ENCODE measurements at regions not wholly inside any gene's neighbourhood (a gene's known extent, or its start where the extent isn't known, plus 50 kb on each side); places are given as distances from the start of the nearest gene placed in this dataset.

DNA sequence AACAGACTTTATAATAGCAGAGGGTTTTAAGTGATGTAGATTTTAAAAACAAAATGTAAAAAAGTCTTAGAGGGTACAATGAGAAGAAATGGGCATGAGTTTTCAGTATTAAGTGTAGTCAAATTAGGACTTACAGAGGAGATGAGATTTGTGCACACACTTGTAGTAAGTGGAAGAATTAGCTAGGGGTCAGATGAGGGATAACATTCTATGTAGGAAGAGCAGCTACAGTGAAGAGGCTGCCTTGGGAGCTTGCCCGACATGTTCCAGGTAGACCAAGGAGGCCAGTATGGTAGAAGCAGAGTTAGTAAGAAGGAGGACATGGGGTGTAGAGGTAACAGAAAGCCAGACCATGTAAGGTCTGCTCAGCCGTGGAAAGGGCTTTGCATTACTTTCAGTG is 189.2 kb upstream of the DSEL start:
- ChIA-PET POLR2A (ENCODE audit: low non-redundant PET) (no interaction called here), CTCF (no interaction called here)
- TF ChIP-seq, protein P1, sequence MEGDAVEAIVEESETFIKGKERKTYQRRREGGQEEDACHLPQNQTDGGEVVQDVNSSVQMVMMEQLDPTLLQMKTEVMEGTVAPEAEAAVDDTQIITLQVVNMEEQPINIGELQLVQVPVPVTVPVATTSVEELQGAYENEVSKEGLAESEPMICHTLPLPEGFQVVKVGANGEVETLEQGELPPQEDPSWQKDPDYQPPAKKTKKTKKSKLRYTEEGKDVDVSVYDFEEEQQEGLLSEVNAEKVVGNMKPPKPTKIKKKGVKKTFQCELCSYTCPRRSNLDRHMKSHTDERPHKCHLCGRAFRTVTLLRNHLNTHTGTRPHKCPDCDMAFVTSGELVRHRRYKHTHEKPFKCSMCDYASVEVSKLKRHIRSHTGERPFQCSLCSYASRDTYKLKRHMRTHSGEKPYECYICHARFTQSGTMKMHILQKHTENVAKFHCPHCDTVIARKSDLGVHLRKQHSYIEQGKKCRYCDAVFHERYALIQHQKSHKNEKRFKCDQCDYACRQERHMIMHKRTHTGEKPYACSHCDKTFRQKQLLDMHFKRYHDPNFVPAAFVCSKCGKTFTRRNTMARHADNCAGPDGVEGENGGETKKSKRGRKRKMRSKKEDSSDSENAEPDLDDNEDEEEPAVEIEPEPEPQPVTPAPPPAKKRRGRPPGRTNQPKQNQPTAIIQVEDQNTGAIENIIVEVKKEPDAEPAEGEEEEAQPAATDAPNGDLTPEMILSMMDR (conservative IDR thresholded peaks at IDR 0.05; ENCODE audit: low read depth) = no peak
- no peak overlapping the region for H3K27ac ChIP-seq
- DNase-seq (ENCODE audit: low spot score) = no peak

DNA sequence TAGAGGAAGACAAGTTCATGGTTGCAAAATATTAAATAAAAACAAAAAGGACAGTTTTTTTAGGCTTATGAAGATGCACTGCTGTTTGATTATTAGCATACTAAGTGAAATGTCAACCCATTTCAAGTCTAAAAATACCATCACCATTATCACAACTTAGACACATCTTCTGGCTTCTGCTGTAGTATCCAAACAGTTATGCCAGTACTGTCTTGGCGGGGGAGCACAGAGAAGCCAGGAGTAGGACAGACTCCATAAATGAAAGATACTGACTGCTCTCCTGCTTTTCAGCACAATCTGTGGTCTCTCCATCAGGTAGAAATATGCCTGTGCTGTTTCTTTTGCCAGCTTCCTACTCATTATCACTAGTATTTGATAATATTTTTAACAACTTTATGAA is 179.2 kb upstream of the DSEL start:
- no peak for DNase-seq (ENCODE audit: low spot score)
- TF ChIP-seq, protein P1 (conservative IDR thresholded peaks at IDR 0.05; ENCODE audit: low read depth) = no peak
- no peak overlapping the region for H3K27ac ChIP-seq
- ChIA-PET CTCF (no interaction called here), POLR2A (ENCODE audit: low non-redundant PET) (no interaction called here)

DNA sequence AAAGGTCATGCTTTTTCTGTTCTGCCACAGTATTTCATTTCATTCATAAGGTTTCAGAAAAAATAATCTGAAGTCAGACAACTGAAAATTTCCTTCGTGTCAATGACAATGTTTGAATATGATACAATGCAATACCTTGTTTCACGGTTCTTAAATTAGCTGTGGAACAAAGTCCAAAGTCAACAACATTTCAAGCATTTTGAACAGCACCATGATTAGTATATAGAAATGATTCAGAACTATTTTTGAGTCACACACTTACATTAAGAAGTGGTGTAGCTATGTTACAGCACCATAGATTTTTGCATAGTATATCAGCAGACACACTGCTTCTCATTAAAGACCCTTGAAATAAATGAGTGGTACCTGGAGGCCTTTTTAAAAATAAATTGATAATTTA is 178.3 kb upstream of the DSEL start:
- TF ChIP-seq, protein P1 (conservative IDR thresholded peaks at IDR 0.05; ENCODE audit: low read depth) = no peak
- CTCF ChIA-PET = no interaction called here

DNA sequence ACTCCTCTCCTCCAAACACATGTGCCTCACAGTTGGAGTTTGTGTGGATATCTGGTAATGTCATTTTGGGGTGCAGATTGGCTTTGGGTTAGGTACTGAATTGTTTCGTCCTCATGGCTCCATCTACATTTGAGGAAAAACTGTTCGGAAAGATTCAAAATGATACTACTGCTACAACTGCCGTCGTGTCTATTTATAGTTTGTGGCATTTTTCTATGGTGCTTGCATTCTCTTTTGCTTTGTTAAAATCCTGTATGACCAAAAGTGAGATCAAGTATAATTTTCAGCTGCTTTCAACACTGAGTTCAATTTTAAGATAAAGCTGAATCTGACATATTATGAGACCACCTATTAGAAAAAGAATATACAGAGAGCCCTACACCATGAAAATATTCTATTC is 176.3 kb upstream of the DSEL start:
- POLR2A ChIA-PET (ENCODE audit: low non-redundant PET) = no interaction called here
- CTCF ChIA-PET = no interaction called here
- H3K27ac ChIP-seq = no peak overlapping the region
- TF ChIP-seq, protein P1 (conservative IDR thresholded peaks at IDR 0.05; ENCODE audit: low read depth) = no peak
- no peak for DNase-seq (ENCODE audit: low spot score)

More for the DNA sequence above, 178.3 kb upstream of the DSEL start:
- POLR2A ChIA-PET (ENCODE audit: low non-redundant PET) = no interaction called here
- no peak for DNase-seq (ENCODE audit: low spot score)
- H3K27ac ChIP-seq = no peak overlapping the region

DNA sequence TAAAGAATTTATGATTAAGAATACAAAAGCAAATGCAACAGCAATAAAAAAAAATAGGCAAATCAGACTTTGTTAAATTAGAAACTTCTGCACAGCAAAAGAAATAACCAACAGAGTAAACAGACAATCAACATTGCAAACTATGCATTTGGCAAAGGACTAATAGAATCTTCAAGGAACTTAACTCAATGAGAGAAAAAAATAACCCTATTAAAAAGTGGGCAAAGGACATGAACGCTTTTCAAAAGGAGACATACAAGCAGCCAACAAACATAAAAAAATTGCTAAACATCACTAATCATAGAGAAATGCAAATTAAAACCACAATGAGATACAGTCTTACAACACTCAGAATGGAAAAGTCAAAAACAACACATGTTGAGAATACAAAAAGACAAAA is 166.0 kb upstream of the DSEL start:
- no peak overlapping the region for H3K27ac ChIP-seq
- POLR2A ChIA-PET (ENCODE audit: low non-redundant PET) = no interaction called here
- TF ChIP-seq, protein P1 (conservative IDR thresholded peaks at IDR 0.05; ENCODE audit: low read depth) = no peak
- CTCF ChIA-PET = no interaction called here
- no peak for DNase-seq (ENCODE audit: low spot score)

DNA sequence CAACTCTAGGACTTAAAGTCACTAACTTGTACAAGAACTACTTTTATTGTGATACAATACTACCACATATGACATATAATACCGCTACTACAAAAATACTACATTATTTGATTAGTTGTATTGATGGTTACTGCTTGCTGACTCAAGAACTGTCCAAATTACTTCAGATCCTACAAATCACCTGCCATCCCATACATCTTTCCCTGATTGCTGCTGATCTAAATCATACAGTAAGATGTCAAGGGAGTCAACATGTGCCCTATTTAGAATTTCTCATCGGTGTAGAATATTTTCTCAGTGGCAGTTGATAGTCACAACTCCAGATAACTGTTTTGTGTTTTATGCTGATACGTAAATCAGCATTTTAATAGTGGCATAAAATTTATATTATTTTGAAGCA is 161.0 kb upstream of the DSEL start:
- ChIA-PET POLR2A (ENCODE audit: low non-redundant PET) (no interaction called here), CTCF (no interaction called here)
- H3K27ac ChIP-seq = no peak overlapping the region
- DNase-seq (ENCODE audit: low spot score) = no peak
- TF ChIP-seq, protein P1 (conservative IDR thresholded peaks at IDR 0.05; ENCODE audit: low read depth) = no peak

DNA sequence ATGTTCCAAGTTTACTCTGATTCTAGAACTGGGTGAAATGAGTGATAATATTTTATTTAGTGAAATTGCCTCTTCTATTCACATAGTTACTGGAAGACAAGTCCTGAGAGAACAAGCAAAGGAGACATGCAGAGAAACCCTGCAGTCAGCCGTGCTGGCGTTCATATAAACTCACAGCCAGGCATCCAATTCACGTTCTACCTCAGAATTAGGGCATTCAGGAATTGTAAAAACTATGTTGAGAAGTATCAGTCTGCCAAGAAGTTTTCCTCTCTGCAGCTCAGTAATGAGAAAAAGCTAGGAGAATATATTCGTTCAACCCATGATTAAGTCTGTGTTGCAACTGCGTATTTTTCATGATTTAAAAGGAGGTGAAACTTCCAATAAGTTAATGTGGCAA is 156.2 kb upstream of the DSEL start:
- TF ChIP-seq, protein P1 (conservative IDR thresholded peaks at IDR 0.05; ENCODE audit: low read depth) = no peak
- ChIA-PET CTCF (no interaction called here), POLR2A (ENCODE audit: low non-redundant PET) (no interaction called here)
- no peak overlapping the region for H3K27ac ChIP-seq
- no peak for DNase-seq (ENCODE audit: low spot score)

Measured in RWPE1 (cell line).